ENCODE measurements at regions not wholly inside any gene's neighbourhood (a gene's known extent, or its start where the extent isn't known, plus 50 kb on each side); places are given as distances from the start of the nearest gene placed in this dataset.

GRCh38 chr6:87995461-87995860, 52.2 kb upstream of the SPACA1 start:
- DNase-seq, result no peak

- DNase-seq, result no peak
These were observed 54.3 kb upstream of the SPACA1 start for GRCh38 chr6:87993356-87993755.

- DNase-seq, result no peak
These were observed 56.8 kb upstream of the SPACA1 start for GRCh38 chr6:87990871-87991270.

GRCh38 chr6:87982134-87982533, 65.5 kb upstream of the SPACA1 start:
- DNase-seq, result no peak

GRCh38 chr6:87979737-87980136, 67.9 kb upstream of the SPACA1 start:
- no peak for DNase-seq

GRCh38 chr6:87976616-87977015, 71.0 kb upstream of the SPACA1 start:
- DNase-seq, result no peak

GRCh38 chr6:87975561-87975960, 72.1 kb upstream of the SPACA1 start:
- no peak for DNase-seq

- DNase-seq, result no peak
These were observed 75.4 kb upstream of the SPACA1 start for GRCh38 chr6:87972279-87972678.

- no peak for DNase-seq
These were observed 75.9 kb upstream of the SPACA1 start for GRCh38 chr6:87971605-87972262.

- DNase-seq, result no peak
These were observed 79.0 kb upstream of the SPACA1 start for GRCh38 chr6:87968435-87969278.

- DNase-seq, result no peak
These were observed 81.8 kb upstream of the SPACA1 start for GRCh38 chr6:87965806-87966205.

GRCh38 chr6:87959083-87959482, 88.6 kb upstream of the SPACA1 start:
- no peak for DNase-seq

GRCh38 chr6:87951751-87952150, 95.9 kb upstream of the SPACA1 start:
- no peak for DNase-seq

GRCh38 chr6:87950614-87951013, 97.0 kb upstream of the SPACA1 start:
- no peak for DNase-seq

GRCh38 chr6:87949194-87949593, 98.4 kb upstream of the SPACA1 start:
- DNase-seq, result no peak

- no peak for DNase-seq
These were observed 101.0 kb upstream of the SPACA1 start for GRCh38 chr6:87946669-87947068.

- DNase-seq, result no peak
These were observed 101.7 kb upstream of the SPACA1 start for GRCh38 chr6:87945966-87946365.

- DNase-seq, result no peak
These were observed 102.5 kb upstream of the SPACA1 start for GRCh38 chr6:87945181-87945580.

GRCh38 chr6:87944541-87944954, 103.1 kb upstream of the SPACA1 start:
- peak; percentile 42 for DNase-seq

- DNase-seq, result no peak
These were observed 104.5 kb upstream of the SPACA1 start for GRCh38 chr6:87943191-87943590.

GRCh38 chr6:87941556-87942358, 105.9 kb upstream of the SPACA1 start:
- DNase-seq, result no peak

GRCh38 chr6:87939776-87940175, 107.9 kb upstream of the SPACA1 start:
- no peak for DNase-seq

GRCh38 chr6:87938287-87938686, 109.4 kb upstream of the SPACA1 start:
- no peak for DNase-seq

- DNase-seq, result no peak
These were observed 111.6 kb upstream of the SPACA1 start for GRCh38 chr6:87936065-87936464.
